ENCODE measurements at regions not wholly inside any gene's neighbourhood (a gene's known extent, or its start where the extent isn't known, plus 50 kb on each side); places are given as distances from the start of the nearest gene placed in this dataset.
"Not testable (repeated sequence)": the region's sequence is repeated elsewhere in the genome, so short reads cannot be mapped to it uniquely, and the experiment has no call there.

- H3K27me3 ChIP-seq (ENCODE audit: control insufficient read depth, insufficient read depth, low read length), result no peaks in the 10 kb centered on the region
- no peaks in the 10 kb centered on the region for H3K9me3 ChIP-seq (ENCODE audit: control insufficient read depth, insufficient read depth, low read depth, low read length)
- H3K4me1 ChIP-seq (ENCODE audit: control insufficient read depth, insufficient read depth, low read length), result no peaks in the 10 kb centered on the region
- no TSS peak for BruUV-seq (replicated peaks)
- DNase-seq (ENCODE audit: low read depth, low spot score) (no peak), ATAC-seq (no peak)
- H3K27ac ChIP-seq (ENCODE audit: low read length), result no peak overlapping the region
- no peaks in the 10 kb centered on the region for H3K36me3 ChIP-seq (ENCODE audit: control insufficient read depth, insufficient read depth, low read length)
- ChIA-PET CTCF (no interaction called here), POLR2A (no interaction called here)
- no peak overlapping the region for H3K4me3 ChIP-seq (ENCODE audit: low read depth in 2 of 2, low read length in 2 of 2)
- no peak for TF ChIP-seq CTCF (IDR thresholded peaks at IDR 0.05)
- no peak for TF ChIP-seq TCF7L2 (IDR thresholded peaks at IDR 0.05; ENCODE audit: low read depth, low read length)
- no peak for TF ChIP-seq POLR2AphosphoS5 (IDR thresholded peaks at IDR 0.05; ENCODE audit: low read depth, low read length)
- no peak for TF ChIP-seq SIN3A (IDR thresholded peaks at IDR 0.05; ENCODE audit: borderline replicate concordance, insufficient read depth, low read depth, low read length)
- TF ChIP-seq REST (IDR thresholded peaks at IDR 0.05; ENCODE audit: insufficient read depth in 1 of 2, low read depth in 2 of 2, low read length in 1 of 2), result no peak
- intact Hi-C loops (cut with micrococcal nuclease; ENCODE audit: unreplicated experiment), result no loop called here
- in situ Hi-C loops (cut with HindIII; ENCODE audit: low pct_unique_long_range_greater_than_20kb, low sequenced_read_pairs), result no loop called here
Observed at GRCh38 chr10:23859598-23859997, 349.3 kb upstream of the KIAA1217 start.

- intact Hi-C loops (cut with micrococcal nuclease; ENCODE audit: unreplicated experiment) (no loop called here), in situ Hi-C loops (cut with HindIII; ENCODE audit: low pct_unique_long_range_greater_than_20kb, low sequenced_read_pairs) (no loop called here)
- DNase-seq (ENCODE audit: low read depth, low spot score) (no peak), ATAC-seq (no peak)
- H3K27me3 ChIP-seq (ENCODE audit: control insufficient read depth, insufficient read depth, low read length), result no peaks in the 10 kb centered on the region
- no peak overlapping the region for H3K4me3 ChIP-seq (ENCODE audit: low read depth in 2 of 2, low read length in 2 of 2)
- ChIA-PET POLR2A (no interaction called here), CTCF (no interaction called here)
- H3K9me3 ChIP-seq (ENCODE audit: control insufficient read depth, insufficient read depth, low read depth, low read length), result no peaks in the 10 kb centered on the region
- no TSS peak for BruUV-seq (replicated peaks)
- no peak for TF ChIP-seq CTCF (IDR thresholded peaks at IDR 0.05)
- no peaks in the 10 kb centered on the region for H3K36me3 ChIP-seq (ENCODE audit: control insufficient read depth, insufficient read depth, low read length)
- no peak overlapping the region for H3K27ac ChIP-seq (ENCODE audit: low read length)
- no peaks in the 10 kb centered on the region for H3K4me1 ChIP-seq (ENCODE audit: control insufficient read depth, insufficient read depth, low read length)
Observed at GRCh38 chr10:23864631-23865147, 344.2 kb upstream of the KIAA1217 start.

- in situ Hi-C loops (cut with HindIII; ENCODE audit: low pct_unique_long_range_greater_than_20kb, low sequenced_read_pairs); H3K27ac ChIP-seq (ENCODE audit: low read length); H3K4me3 ChIP-seq (ENCODE audit: low read depth in 2 of 2, low read length in 2 of 2); BruUV-seq (replicated peaks); POLR2A ChIA-PET; H3K27me3 ChIP-seq (ENCODE audit: control insufficient read depth, insufficient read depth, low read length); ATAC-seq; H3K9me3 ChIP-seq (ENCODE audit: control insufficient read depth, insufficient read depth, low read depth, low read length); H3K4me1 ChIP-seq (ENCODE audit: control insufficient read depth, insufficient read depth, low read length); CTCF ChIA-PET; H3K36me3 ChIP-seq (ENCODE audit: control insufficient read depth, insufficient read depth, low read length); intact Hi-C loops (cut with micrococcal nuclease; ENCODE audit: unreplicated experiment); DNase-seq (ENCODE audit: low read depth, low spot score): not testable (repeated sequence)
Observed at GRCh38 chr10:23866985-23867384, 342.0 kb upstream of the KIAA1217 start.
